ENCODE measurements at regions not wholly inside any gene's neighbourhood (a gene's known extent, or its start where the extent isn't known, plus 50 kb on each side); places are given as distances from the start of the nearest gene placed in this dataset.

DNA sequence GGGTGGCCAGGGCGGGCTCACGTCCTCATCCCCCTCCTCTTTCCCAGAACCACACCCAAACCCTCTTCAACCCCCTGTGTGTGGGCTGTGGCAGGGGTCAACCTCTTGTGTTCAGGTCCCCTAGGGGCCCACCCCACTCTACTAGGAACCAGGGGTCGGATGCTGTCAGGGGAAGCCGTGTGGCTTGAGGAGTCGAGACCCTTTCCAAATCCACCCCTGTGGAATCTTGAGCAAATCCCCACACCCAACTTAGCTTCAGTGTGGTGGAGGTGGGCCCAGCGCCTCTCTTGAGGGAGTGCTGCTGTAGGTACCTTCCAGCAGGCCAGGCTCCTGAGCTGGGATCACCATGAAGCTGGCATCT, 121.5 kb downstream of the MRM1 start:
- Mint-ChIP-seq H3K27me3 (ENCODE audit: insufficient read depth, low read depth, poor library complexity) (peaks cover 4% of the 10 kb centered on the region), H3K9me3 (no peaks in the 10 kb centered on the region), H3K4me3 (0 out of 3 replicates have a peak overlapping the region, but pooled peaks have one; percentile 60), H3K4me1 (peaks cover 30% of the 10 kb centered on the region), H3K36me3 (ENCODE audit: low read depth) (no peaks in the 10 kb centered on the region), H3K27ac (no peak overlapping the region)
- H3K4me3 ChIP-seq: peak overlapping the region; percentile 61; the same call in 1 of the 2 replicates
- peaks cover 25% of the 10 kb centered on the region for H3K4me1 ChIP-seq (ENCODE audit: insufficient read depth)
- no peaks in the 10 kb centered on the region for H3K79me2 ChIP-seq (replicated peaks; ENCODE audit: insufficient read depth)
- H3K36me3 ChIP-seq (ENCODE audit: insufficient read depth): no peaks in the 10 kb centered on the region
- H2AFZ ChIP-seq: peak overlapping the region; percentile 99; the same call in 1 of the 2 replicates
- no peaks in the 10 kb centered on the region for H3K27me3 ChIP-seq (ENCODE audit: insufficient read depth)
- 0 out of 2 replicates have a peak, but pooled peaks cover 4% of the 10 kb centered on the region for H3F3A ChIP-seq (replicated peaks; ENCODE audit: low read depth)
- no peak overlapping the region for H3K27ac ChIP-seq (ENCODE audit: low read depth)
- H3K9me2 ChIP-seq (ENCODE audit: insufficient read depth): no peaks in the 10 kb centered on the region
- ATAC-seq: no peak; the same call in 2 of the 3 replicates
- TF ChIP-seq EZH2 (IDR thresholded peaks at IDR 0.05; ENCODE audit: low read depth, unreplicated experiment) (no peak), POLR2AphosphoS5 (IDR thresholded peaks at IDR 0.05; ENCODE audit: low read depth) (no peak), EZH2phosphoT487 (IDR thresholded peaks at IDR 0.05; ENCODE audit: unreplicated experiment) (no peak), STAT1 (IDR thresholded peaks at IDR 0.05; ENCODE audit: unreplicated experiment) (no peak), CREB1 (CRISPR knock-in tag; IDR thresholded peaks at IDR 0.05; ENCODE audit: low read depth) (no peak), ZNF331 (CRISPR knock-in tag; IDR thresholded peaks at IDR 0.05; ENCODE audit: low read depth) (no peak), ZNF114 (CRISPR knock-in tag; IDR thresholded peaks at IDR 0.05) (no peak), REST (IDR thresholded peaks at IDR 0.05; ENCODE audit: unreplicated experiment) (no peak), JUNB (IDR thresholded peaks at IDR 0.05; ENCODE audit: unreplicated experiment) (no peak), NANOG (IDR thresholded peaks at IDR 0.05; ENCODE audit: borderline replicate concordance) (no peak), ETS1 (IDR thresholded peaks at IDR 0.05) (no peak)
- TF ChIP-seq, protein P1, sequence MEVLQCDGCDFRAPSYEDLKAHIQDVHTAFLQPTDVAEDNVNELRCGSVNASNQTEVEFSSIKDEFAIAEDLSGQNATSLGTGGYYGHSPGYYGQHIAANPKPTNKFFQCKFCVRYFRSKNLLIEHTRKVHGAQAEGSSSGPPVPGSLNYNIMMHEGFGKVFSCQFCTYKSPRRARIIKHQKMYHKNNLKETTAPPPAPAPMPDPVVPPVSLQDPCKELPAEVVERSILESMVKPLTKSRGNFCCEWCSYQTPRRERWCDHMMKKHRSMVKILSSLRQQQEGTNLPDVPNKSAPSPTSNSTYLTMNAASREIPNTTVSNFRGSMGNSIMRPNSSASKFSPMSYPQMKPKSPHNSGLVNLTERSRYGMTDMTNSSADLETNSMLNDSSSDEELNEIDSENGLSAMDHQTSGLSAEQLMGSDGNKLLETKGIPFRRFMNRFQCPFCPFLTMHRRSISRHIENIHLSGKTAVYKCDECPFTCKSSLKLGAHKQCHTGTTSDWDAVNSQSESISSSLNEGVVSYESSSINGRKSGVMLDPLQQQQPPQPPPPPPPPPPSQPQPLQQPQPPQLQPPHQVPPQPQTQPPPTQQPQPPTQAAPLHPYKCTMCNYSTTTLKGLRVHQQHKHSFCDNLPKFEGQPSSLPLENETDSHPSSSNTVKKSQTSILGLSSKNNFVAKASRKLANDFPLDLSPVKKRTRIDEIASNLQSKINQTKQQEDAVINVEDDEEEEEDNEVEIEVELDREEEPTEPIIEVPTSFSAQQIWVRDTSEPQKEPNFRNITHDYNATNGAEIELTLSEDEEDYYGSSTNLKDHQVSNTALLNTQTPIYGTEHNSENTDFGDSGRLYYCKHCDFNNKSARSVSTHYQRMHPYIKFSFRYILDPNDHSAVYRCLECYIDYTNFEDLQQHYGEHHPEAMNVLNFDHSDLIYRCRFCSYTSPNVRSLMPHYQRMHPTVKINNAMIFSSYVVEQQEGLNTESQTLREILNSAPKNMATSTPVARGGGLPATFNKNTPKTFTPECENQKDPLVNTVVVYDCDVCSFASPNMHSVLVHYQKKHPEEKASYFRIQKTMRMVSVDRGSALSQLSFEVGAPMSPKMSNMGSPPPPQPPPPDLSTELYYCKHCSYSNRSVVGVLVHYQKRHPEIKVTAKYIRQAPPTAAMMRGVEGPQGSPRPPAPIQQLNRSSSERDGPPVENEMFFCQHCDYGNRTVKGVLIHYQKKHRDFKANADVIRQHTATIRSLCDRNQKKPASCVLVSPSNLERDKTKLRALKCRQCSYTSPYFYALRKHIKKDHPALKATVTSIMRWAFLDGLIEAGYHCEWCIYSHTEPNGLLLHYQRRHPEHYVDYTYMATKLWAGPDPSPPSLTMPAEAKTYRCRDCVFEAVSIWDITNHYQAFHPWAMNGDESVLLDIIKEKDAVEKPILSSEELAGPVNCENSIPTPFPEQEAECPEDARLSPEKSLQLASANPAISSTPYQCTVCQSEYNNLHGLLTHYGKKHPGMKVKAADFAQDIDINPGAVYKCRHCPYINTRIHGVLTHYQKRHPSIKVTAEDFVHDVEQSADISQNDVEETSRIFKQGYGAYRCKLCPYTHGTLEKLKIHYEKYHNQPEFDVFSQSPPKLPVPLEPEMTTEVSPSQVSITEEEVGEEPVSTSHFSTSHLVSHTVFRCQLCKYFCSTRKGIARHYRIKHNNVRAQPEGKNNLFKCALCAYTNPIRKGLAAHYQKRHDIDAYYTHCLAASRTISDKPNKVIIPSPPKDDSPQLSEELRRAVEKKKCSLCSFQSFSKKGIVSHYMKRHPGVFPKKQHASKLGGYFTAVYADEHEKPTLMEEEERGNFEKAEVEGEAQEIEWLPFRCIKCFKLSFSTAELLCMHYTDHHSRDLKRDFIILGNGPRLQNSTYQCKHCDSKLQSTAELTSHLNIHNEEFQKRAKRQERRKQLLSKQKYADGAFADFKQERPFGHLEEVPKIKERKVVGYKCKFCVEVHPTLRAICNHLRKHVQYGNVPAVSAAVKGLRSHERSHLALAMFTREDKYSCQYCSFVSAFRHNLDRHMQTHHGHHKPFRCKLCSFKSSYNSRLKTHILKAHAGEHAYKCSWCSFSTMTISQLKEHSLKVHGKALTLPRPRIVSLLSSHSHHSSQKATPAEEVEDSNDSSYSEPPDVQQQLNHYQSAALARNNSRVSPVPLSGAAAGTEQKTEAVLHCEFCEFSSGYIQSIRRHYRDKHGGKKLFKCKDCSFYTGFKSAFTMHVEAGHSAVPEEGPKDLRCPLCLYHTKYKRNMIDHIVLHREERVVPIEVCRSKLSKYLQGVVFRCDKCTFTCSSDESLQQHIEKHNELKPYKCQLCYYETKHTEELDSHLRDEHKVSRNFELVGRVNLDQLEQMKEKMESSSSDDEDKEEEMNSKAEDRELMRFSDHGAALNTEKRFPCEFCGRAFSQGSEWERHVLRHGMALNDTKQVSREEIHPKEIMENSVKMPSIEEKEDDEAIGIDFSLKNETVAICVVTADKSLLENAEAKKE (CRISPR knock-in tag; IDR thresholded peaks at IDR 0.05): no peak
- TF ChIP-seq, protein P2, sequence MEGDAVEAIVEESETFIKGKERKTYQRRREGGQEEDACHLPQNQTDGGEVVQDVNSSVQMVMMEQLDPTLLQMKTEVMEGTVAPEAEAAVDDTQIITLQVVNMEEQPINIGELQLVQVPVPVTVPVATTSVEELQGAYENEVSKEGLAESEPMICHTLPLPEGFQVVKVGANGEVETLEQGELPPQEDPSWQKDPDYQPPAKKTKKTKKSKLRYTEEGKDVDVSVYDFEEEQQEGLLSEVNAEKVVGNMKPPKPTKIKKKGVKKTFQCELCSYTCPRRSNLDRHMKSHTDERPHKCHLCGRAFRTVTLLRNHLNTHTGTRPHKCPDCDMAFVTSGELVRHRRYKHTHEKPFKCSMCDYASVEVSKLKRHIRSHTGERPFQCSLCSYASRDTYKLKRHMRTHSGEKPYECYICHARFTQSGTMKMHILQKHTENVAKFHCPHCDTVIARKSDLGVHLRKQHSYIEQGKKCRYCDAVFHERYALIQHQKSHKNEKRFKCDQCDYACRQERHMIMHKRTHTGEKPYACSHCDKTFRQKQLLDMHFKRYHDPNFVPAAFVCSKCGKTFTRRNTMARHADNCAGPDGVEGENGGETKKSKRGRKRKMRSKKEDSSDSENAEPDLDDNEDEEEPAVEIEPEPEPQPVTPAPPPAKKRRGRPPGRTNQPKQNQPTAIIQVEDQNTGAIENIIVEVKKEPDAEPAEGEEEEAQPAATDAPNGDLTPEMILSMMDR (conservative IDR thresholded peaks at IDR 0.05; ENCODE audit: low read depth in 2 of 2): no peak
- no peaks in the 10 kb centered on the region for H4K20me1 ChIP-seq (replicated peaks; ENCODE audit: insufficient read depth)
- no peak for DNase-seq (ENCODE audit: low spot score)
- H3K4me2 ChIP-seq: peak overlapping the region; percentile 93

All from GM23338 (cell line).